C4-2B (cell line): ENCODE measurements at regions not wholly inside any gene's neighbourhood (a gene's known extent, or its start where the extent isn't known, plus 50 kb on each side); places are given as distances from the start of the nearest gene placed in this dataset.

Source experiments
- ZFX ChIP-seq: fragments of 450-650 bp; IDR thresholded peaks from 2 replicates; pipeline ENCODE4 v1.6.1; 2017
- TF ChIP-seq, protein P1 (sequence below): fragments of 450-650 bp; conservative IDR thresholded peaks from 2 replicates; pipeline ENCODE4 v1.5.1; 2017; ENCODE audit warnings: mild to moderate bottlenecking

DNA sequence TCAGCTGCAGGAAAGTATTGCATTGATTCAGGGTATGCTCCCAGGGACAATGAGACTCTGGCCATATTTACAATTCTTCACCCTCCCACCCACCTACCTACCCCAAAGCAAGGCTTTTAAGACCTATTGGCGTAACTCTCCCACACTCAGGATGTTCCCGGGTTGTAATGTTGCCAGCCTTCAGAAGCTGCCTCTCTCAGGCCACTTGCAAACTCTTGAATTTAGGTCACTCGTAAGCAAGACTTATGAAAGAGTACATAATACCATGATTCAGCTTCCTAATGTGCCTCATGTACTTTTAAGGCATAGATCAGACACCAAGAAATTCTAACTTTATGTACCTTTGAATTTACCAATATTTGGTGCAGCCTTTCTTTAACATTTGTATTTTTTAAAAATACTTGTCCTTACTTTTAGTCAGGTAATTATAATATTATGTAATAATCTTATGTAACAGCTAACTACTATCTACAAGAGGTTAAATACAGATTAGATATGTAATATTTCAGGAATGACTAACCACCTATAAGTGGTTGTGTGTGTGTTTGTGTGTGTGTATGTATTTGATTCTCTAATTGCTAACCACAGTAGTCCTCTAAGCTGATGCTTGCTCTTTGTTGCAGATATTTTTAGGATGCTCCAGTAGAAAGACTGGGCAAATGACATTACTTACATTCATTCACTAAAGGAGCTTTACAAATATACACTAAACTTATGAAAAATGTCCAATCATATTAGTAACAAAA, 630.5 kb upstream of the MEF2C start:
- TF ChIP-seq, protein P1, sequence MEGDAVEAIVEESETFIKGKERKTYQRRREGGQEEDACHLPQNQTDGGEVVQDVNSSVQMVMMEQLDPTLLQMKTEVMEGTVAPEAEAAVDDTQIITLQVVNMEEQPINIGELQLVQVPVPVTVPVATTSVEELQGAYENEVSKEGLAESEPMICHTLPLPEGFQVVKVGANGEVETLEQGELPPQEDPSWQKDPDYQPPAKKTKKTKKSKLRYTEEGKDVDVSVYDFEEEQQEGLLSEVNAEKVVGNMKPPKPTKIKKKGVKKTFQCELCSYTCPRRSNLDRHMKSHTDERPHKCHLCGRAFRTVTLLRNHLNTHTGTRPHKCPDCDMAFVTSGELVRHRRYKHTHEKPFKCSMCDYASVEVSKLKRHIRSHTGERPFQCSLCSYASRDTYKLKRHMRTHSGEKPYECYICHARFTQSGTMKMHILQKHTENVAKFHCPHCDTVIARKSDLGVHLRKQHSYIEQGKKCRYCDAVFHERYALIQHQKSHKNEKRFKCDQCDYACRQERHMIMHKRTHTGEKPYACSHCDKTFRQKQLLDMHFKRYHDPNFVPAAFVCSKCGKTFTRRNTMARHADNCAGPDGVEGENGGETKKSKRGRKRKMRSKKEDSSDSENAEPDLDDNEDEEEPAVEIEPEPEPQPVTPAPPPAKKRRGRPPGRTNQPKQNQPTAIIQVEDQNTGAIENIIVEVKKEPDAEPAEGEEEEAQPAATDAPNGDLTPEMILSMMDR, result no peak
- no peak for TF ChIP-seq ZFX
